ENCODE measurements at regions not wholly inside any gene's neighbourhood (a gene's known extent, or its start where the extent isn't known, plus 50 kb on each side); places are given as distances from the start of the nearest gene placed in this dataset.

GRCh38 chr10:111177379-111177778 lies 100.5 kb downstream of the ADRA2A start:
- Histone ChIP-seq H3K9me2 (replicated peaks; ENCODE audit: low read depth, low read length) (no peaks in the 10 kb centered on the region), H3K4me3 (ENCODE audit: low read length, poor library complexity, severe bottlenecking) (no peak overlapping the region), H3K9me3 (ENCODE audit: insufficient read depth, low read depth, low read length) (no peaks in the 10 kb centered on the region), H3F3A (ENCODE audit: low read depth) (no peaks in the 10 kb centered on the region), H4K20me1 (ENCODE audit: insufficient read depth, low read length, poor library complexity, severe bottlenecking) (no peaks in the 10 kb centered on the region), H3K27me3 (ENCODE audit: insufficient read depth, low read length, poor library complexity, severe bottlenecking) (no peaks in the 10 kb centered on the region), H3K36me3 (ENCODE audit: insufficient read depth, low read length) (no peaks in the 10 kb centered on the region), H3K4me1 (ENCODE audit: insufficient read depth, low read length, poor library complexity, severe bottlenecking) (no peaks in the 10 kb centered on the region), H3K9ac (ENCODE audit: low read depth, low read length, poor library complexity, severe bottlenecking) (no peak overlapping the region), H3K79me2 (ENCODE audit: insufficient read depth, low read length) (no peaks in the 10 kb centered on the region), H2AFZ (ENCODE audit: low read length) (no peak overlapping the region), H3K4me2 (ENCODE audit: low read depth, low read length, poor library complexity, severe bottlenecking) (no peak overlapping the region)
- no peak for TF ChIP-seq EZH2phosphoT487 (IDR thresholded peaks at IDR 0.05; ENCODE audit: borderline replicate concordance)
- TF ChIP-seq CTCF (conservative IDR thresholded peaks at IDR 0.05; ENCODE audit: low read length) = no peak

GRCh38 chr10:111179514-111179913 lies 102.7 kb downstream of the ADRA2A start:
- Histone ChIP-seq H3K4me1 (ENCODE audit: insufficient read depth, low read length, poor library complexity, severe bottlenecking) (no peaks in the 10 kb centered on the region), H3K9me2 (replicated peaks; ENCODE audit: low read depth, low read length) (no peaks in the 10 kb centered on the region), H3K79me2 (ENCODE audit: insufficient read depth, low read length) (no peaks in the 10 kb centered on the region), H3K4me3 (ENCODE audit: low read length, poor library complexity, severe bottlenecking) (no peak overlapping the region), H3K27me3 (ENCODE audit: insufficient read depth, low read length, poor library complexity, severe bottlenecking) (no peaks in the 10 kb centered on the region), H2AFZ (ENCODE audit: low read length) (no peak overlapping the region), H3F3A (ENCODE audit: low read depth) (no peaks in the 10 kb centered on the region), H3K4me2 (ENCODE audit: low read depth, low read length, poor library complexity, severe bottlenecking) (no peak overlapping the region), H3K9ac (ENCODE audit: low read depth, low read length, poor library complexity, severe bottlenecking) (no peak overlapping the region), H3K9me3 (ENCODE audit: insufficient read depth, low read depth, low read length) (no peaks in the 10 kb centered on the region), H3K36me3 (ENCODE audit: insufficient read depth, low read length) (no peaks in the 10 kb centered on the region), H4K20me1 (ENCODE audit: insufficient read depth, low read length, poor library complexity, severe bottlenecking) (no peaks in the 10 kb centered on the region)
- no peak for TF ChIP-seq CTCF (conservative IDR thresholded peaks at IDR 0.05; ENCODE audit: low read length)

- no peaks in the 10 kb centered on the region for H3K4me1 ChIP-seq (ENCODE audit: insufficient read depth, low read length, poor library complexity, severe bottlenecking)
- H3K4me2 ChIP-seq (ENCODE audit: low read depth, low read length, poor library complexity, severe bottlenecking) = no peak overlapping the region
- no peak overlapping the region for H3K4me3 ChIP-seq (ENCODE audit: low read length, poor library complexity, severe bottlenecking)
- no peaks in the 10 kb centered on the region for H3F3A ChIP-seq (ENCODE audit: low read depth)
- no peaks in the 10 kb centered on the region for H3K27me3 ChIP-seq (ENCODE audit: insufficient read depth, low read length, poor library complexity, severe bottlenecking)
- H4K20me1 ChIP-seq (ENCODE audit: insufficient read depth, low read length, poor library complexity, severe bottlenecking) = no peaks in the 10 kb centered on the region
- TF ChIP-seq CTCF (conservative IDR thresholded peaks at IDR 0.05; ENCODE audit: low read length) (no peak), EZH2phosphoT487 (IDR thresholded peaks at IDR 0.05; ENCODE audit: borderline replicate concordance) (no peak)
- no peaks in the 10 kb centered on the region for H3K9me2 ChIP-seq (replicated peaks; ENCODE audit: low read depth, low read length)
- H2AFZ ChIP-seq (ENCODE audit: low read length) = no peak overlapping the region
- no peaks in the 10 kb centered on the region for H3K79me2 ChIP-seq (ENCODE audit: insufficient read depth, low read length)
- no peak overlapping the region for H3K9ac ChIP-seq (ENCODE audit: low read depth, low read length, poor library complexity, severe bottlenecking)
- no peaks in the 10 kb centered on the region for H3K9me3 ChIP-seq (ENCODE audit: insufficient read depth, low read depth, low read length)
- H3K36me3 ChIP-seq (ENCODE audit: insufficient read depth, low read length) = no peaks in the 10 kb centered on the region
Observed at GRCh38 chr10:111186358-111186757, 109.5 kb downstream of the ADRA2A start.

Measured in Loucy (cell line).